ENCODE measurements at regions not wholly inside any gene's neighbourhood (a gene's known extent, or its start where the extent isn't known, plus 50 kb on each side); places are given as distances from the start of the nearest gene placed in this dataset.
"Not testable (repeated sequence)": the region's sequence is repeated elsewhere in the genome, so short reads cannot be mapped to it uniquely, and the experiment has no call there.

DNA sequence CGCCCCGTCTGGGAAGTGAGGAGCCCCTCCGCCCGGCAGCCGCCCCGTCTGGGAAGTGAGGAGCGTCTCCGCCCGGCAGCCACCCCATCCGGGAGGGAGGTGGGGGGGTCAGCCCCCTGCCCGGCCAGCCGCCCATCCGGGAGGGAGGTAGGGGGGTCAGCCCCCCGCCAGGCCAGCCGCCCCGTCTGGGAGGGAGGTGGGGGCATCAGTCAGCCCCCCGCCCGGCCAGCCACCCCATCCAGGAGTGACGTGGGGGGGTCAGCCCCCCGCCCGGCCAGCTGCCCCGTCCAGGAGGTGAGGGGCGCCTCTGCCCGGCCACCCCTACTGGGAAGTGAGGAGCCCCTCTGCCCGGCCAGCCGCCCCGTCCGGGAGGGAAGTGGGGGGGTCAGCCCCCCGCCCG is 297.5 kb upstream of the DYNLRB2 start:
- not testable (repeated sequence) for H2BK12ac ChIP-seq (ENCODE audit: low read length in 2 of 2); DNase-seq; H2AK5ac ChIP-seq (ENCODE audit: low read length, severe bottlenecking); H3K9ac ChIP-seq (ENCODE audit: low read length); H3K4me3 ChIP-seq (ENCODE audit: insufficient read depth in 1 of 2, low read depth in 1 of 2, low read length in 2 of 2); H4K8ac ChIP-seq (ENCODE audit: low read length); H2BK5ac ChIP-seq (ENCODE audit: low read depth, low read length, poor library complexity, severe bottlenecking); H2BK15ac ChIP-seq (ENCODE audit: low read depth, poor library complexity, severe bottlenecking); H3K27ac ChIP-seq (ENCODE audit: low read length, poor library complexity, severe bottlenecking); H3K9me3 ChIP-seq (ENCODE audit: control insufficient read depth, low read length); H3K4me1 ChIP-seq (ENCODE audit: control insufficient read depth, insufficient read depth, low read depth, low read length); H3K4me2 ChIP-seq (ENCODE audit: low read length, poor library complexity, severe bottlenecking); H3K79me1 ChIP-seq (replicated peaks; ENCODE audit: low read length, poor library complexity, severe bottlenecking); H3K4ac ChIP-seq (ENCODE audit: low read depth in 1 of 2, low read length in 2 of 2); H3K36me3 ChIP-seq (ENCODE audit: control insufficient read depth in 1 of 2, insufficient read depth in 2 of 2, low read depth in 1 of 2, low read length in 2 of 2); H2AFZ ChIP-seq (ENCODE audit: low read depth, low read length); H3K27me3 ChIP-seq (ENCODE audit: control insufficient read depth in 1 of 2, insufficient read depth in 1 of 2, low read length in 2 of 2); H3K18ac ChIP-seq (ENCODE audit: low read depth in 1 of 2, low read length in 2 of 2); H2BK120ac ChIP-seq (ENCODE audit: low read depth, low read length); H3K23ac ChIP-seq (ENCODE audit: low read length in 2 of 2); H4K91ac ChIP-seq (ENCODE audit: low read length); H3K14ac ChIP-seq (ENCODE audit: low read length in 2 of 2)
- no CpG with 5 or more reads among the region's 30 CpGs for WGBS

DNA sequence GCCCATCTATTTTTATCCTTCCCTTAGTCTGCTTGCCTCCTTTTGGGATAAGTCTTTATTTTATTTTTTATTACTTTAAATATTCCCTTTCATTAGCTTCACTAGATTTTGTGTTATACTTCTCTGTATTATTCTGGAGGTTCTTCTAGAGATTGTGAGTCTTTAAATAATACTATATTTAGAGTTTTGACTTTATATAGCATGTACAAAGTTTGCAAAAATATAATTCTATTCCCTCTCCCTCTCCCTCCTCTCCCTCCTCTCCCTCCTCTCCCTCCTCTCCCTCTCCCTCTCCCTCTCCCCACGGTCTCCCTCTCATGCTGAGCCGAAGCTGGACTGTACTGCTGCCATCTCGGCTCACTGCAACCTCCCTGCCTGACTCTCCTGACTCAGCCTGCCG is 298.5 kb upstream of the DYNLRB2 start:
- not testable (repeated sequence) for H4K91ac ChIP-seq (ENCODE audit: low read length); H3K18ac ChIP-seq (ENCODE audit: low read depth in 1 of 2, low read length in 2 of 2); H3K4me3 ChIP-seq (ENCODE audit: insufficient read depth in 1 of 2, low read depth in 1 of 2, low read length in 2 of 2); H3K79me1 ChIP-seq (replicated peaks; ENCODE audit: low read length, poor library complexity, severe bottlenecking); H3K23ac ChIP-seq (ENCODE audit: low read length in 2 of 2); H3K4ac ChIP-seq (ENCODE audit: low read depth in 1 of 2, low read length in 2 of 2); H2BK12ac ChIP-seq (ENCODE audit: low read length in 2 of 2); H2BK120ac ChIP-seq (ENCODE audit: low read depth, low read length); H4K8ac ChIP-seq (ENCODE audit: low read length); H3K14ac ChIP-seq (ENCODE audit: low read length in 2 of 2); DNase-seq; H2AFZ ChIP-seq (ENCODE audit: low read depth, low read length); H3K4me1 ChIP-seq (ENCODE audit: control insufficient read depth, insufficient read depth, low read depth, low read length); H3K4me2 ChIP-seq (ENCODE audit: low read length, poor library complexity, severe bottlenecking); H3K27me3 ChIP-seq (ENCODE audit: control insufficient read depth in 1 of 2, insufficient read depth in 1 of 2, low read length in 2 of 2); H3K27ac ChIP-seq (ENCODE audit: low read length, poor library complexity, severe bottlenecking); H3K9me3 ChIP-seq (ENCODE audit: control insufficient read depth, low read length); H2BK15ac ChIP-seq (ENCODE audit: low read depth, poor library complexity, severe bottlenecking); H2BK5ac ChIP-seq (ENCODE audit: low read depth, low read length, poor library complexity, severe bottlenecking); H2AK5ac ChIP-seq (ENCODE audit: low read length, severe bottlenecking); H3K36me3 ChIP-seq (ENCODE audit: control insufficient read depth in 1 of 2, insufficient read depth in 2 of 2, low read depth in 1 of 2, low read length in 2 of 2); H3K9ac ChIP-seq (ENCODE audit: low read length)
- 100% methylated on average over 1 of the region's 4 CpGs for WGBS

DNA sequence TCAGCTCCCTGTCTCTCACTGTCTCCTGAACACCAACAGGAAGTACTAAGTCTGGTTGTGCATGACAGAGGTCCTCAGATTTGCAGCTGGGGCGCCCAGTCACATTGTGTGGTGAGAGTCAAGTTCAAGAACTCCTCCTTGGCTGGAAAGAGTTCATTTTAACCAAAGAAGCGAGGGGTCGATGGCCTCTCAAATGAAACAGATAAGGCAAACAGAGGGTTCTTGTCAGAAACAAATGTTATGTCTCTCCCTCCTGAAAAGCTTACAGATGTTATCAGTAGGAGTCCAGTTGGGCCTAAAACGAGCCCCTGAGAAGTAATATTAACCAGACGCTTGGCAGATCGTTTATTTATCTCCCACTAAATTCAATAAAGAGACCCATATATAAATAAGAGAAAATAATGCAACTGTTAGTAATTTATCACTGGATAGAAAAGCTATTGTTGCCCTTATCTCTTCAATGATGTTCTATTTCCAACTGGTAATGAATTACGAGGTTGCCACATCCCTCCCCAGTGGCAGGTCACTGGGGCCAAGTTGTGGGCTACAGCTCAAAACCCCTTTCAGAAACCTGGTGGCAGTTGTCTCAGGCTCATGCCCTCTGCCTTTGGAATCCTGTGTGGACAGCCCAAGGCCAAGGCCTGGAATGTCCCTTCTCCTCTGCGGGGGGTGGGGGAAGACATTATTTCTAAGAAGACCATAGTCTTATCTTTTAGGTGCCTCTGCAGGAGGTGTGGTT is 307.5 kb upstream of the DYNLRB2 start:
- H2BK12ac ChIP-seq (ENCODE audit: low read length in 2 of 2), result no peak overlapping the region
- no peak overlapping the region for H3K14ac ChIP-seq (ENCODE audit: low read length in 2 of 2)
- no peaks in the 10 kb centered on the region for H3K79me1 ChIP-seq (replicated peaks; ENCODE audit: low read length, poor library complexity, severe bottlenecking)
- no peak overlapping the region for H2BK5ac ChIP-seq (ENCODE audit: low read depth, low read length, poor library complexity, severe bottlenecking)
- H3K4ac ChIP-seq (ENCODE audit: low read depth in 1 of 2, low read length in 2 of 2), result no peak overlapping the region
- peaks cover 5% of the 10 kb centered on the region for H3K4me1 ChIP-seq (ENCODE audit: control insufficient read depth, insufficient read depth, low read depth, low read length)
- H3K9ac ChIP-seq (ENCODE audit: low read length), result no peak overlapping the region
- H2AFZ ChIP-seq (ENCODE audit: low read depth, low read length), result no peak overlapping the region
- no peak overlapping the region for H3K4me2 ChIP-seq (ENCODE audit: low read length, poor library complexity, severe bottlenecking)
- H2AK5ac ChIP-seq (ENCODE audit: low read length, severe bottlenecking), result no peak overlapping the region
- H3K27me3 ChIP-seq (ENCODE audit: control insufficient read depth in 1 of 2, insufficient read depth in 1 of 2, low read length in 2 of 2), result no peaks in the 10 kb centered on the region
- H4K91ac ChIP-seq (ENCODE audit: low read length), result no peak overlapping the region
- peak; percentile 5 for DNase-seq
- H2BK120ac ChIP-seq (ENCODE audit: low read depth, low read length), result no peak overlapping the region
- no peak overlapping the region for H2BK15ac ChIP-seq (ENCODE audit: low read depth, poor library complexity, severe bottlenecking)
- H3K9me3 ChIP-seq (ENCODE audit: control insufficient read depth, low read length), result no peaks in the 10 kb centered on the region
- H3K27ac ChIP-seq (ENCODE audit: low read length, poor library complexity, severe bottlenecking), result no peak overlapping the region
- no peak overlapping the region for H3K23ac ChIP-seq (ENCODE audit: low read length in 2 of 2)
- no peak overlapping the region for H3K18ac ChIP-seq (ENCODE audit: low read depth in 1 of 2, low read length in 2 of 2)
- WGBS, result 46% methylated on average over 5 of the region's 8 CpGs
- H3K36me3 ChIP-seq (ENCODE audit: control insufficient read depth in 1 of 2, insufficient read depth in 2 of 2, low read depth in 1 of 2, low read length in 2 of 2), result no peaks in the 10 kb centered on the region
- no peak overlapping the region for H3K4me3 ChIP-seq (ENCODE audit: insufficient read depth in 1 of 2, low read depth in 1 of 2, low read length in 2 of 2)
- H4K8ac ChIP-seq (ENCODE audit: low read length), result no peak overlapping the region

DNA sequence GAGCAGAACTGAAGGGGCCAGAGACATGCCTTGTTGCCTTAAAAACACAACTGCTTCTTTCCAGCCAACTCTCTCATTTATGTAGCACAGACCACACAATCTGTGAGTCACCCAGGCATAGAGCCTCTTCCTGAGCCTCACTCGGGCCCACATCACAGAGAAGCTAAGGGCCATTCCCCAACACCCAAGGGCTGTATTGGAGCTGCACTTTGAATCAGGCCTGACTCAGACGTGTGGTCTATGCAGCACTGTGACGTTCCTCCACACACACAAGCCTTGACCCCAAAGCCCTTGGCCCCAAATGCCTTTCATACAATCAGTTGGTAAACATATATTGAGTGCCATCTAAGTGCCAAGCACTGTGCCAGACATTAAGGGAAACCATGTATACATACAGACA is 308.9 kb upstream of the DYNLRB2 start:
- WGBS, result 52% methylated on average over 3 of the region's 3 CpGs
- H2BK120ac ChIP-seq (ENCODE audit: low read depth, low read length), result no peak overlapping the region
- H3K18ac ChIP-seq (ENCODE audit: low read depth in 1 of 2, low read length in 2 of 2), result no peak overlapping the region
- no peaks in the 10 kb centered on the region for H3K79me1 ChIP-seq (replicated peaks; ENCODE audit: low read length, poor library complexity, severe bottlenecking)
- H2BK12ac ChIP-seq (ENCODE audit: low read length in 2 of 2), result no peak overlapping the region
- no peak overlapping the region for H4K91ac ChIP-seq (ENCODE audit: low read length)
- H2BK15ac ChIP-seq (ENCODE audit: low read depth, poor library complexity, severe bottlenecking), result no peak overlapping the region
- H3K27ac ChIP-seq (ENCODE audit: low read length, poor library complexity, severe bottlenecking), result no peak overlapping the region
- no peak overlapping the region for H2AFZ ChIP-seq (ENCODE audit: low read depth, low read length)
- DNase-seq, result peak; percentile 46
- H2BK5ac ChIP-seq (ENCODE audit: low read depth, low read length, poor library complexity, severe bottlenecking), result no peak overlapping the region
- peak overlapping the region in 1 of 2 experiments; percentile 54 for H3K4me3 ChIP-seq (ENCODE audit: insufficient read depth in 1 of 2, low read depth in 1 of 2, low read length in 2 of 2)
- H3K9me3 ChIP-seq (ENCODE audit: control insufficient read depth, low read length), result peaks cover 10% of the 10 kb centered on the region
- H3K14ac ChIP-seq (ENCODE audit: low read length in 2 of 2), result no peak overlapping the region
- H4K8ac ChIP-seq (ENCODE audit: low read length), result no peak overlapping the region
- H3K4me1 ChIP-seq (ENCODE audit: control insufficient read depth, insufficient read depth, low read depth, low read length), result peaks cover 5% of the 10 kb centered on the region
- H2AK5ac ChIP-seq (ENCODE audit: low read length, severe bottlenecking), result no peak overlapping the region
- H3K23ac ChIP-seq (ENCODE audit: low read length in 2 of 2), result no peak overlapping the region
- H3K4ac ChIP-seq (ENCODE audit: low read depth in 1 of 2, low read length in 2 of 2), result no peak overlapping the region
- no peaks in the 10 kb centered on the region for H3K27me3 ChIP-seq (ENCODE audit: control insufficient read depth in 1 of 2, insufficient read depth in 1 of 2, low read length in 2 of 2)
- H3K4me2 ChIP-seq (ENCODE audit: low read length, poor library complexity, severe bottlenecking), result no peak overlapping the region
- H3K36me3 ChIP-seq (ENCODE audit: control insufficient read depth in 1 of 2, insufficient read depth in 2 of 2, low read depth in 1 of 2, low read length in 2 of 2), result no peaks in the 10 kb centered on the region
- peak overlapping the region; percentile 53 for H3K9ac ChIP-seq (ENCODE audit: low read length)
